Stimulated activated CD4-positive, alpha-beta T cell treated with anti-CD3 and anti-CD28 coated beads, Interleukin-2, amount 100 ng/mL, for 4 hours (primary cell): ENCODE measurements at regions not wholly inside any gene's neighbourhood (a gene's known extent, or its start where the extent isn't known, plus 50 kb on each side); places are given as distances from the start of the nearest gene placed in this dataset.

ENCODE experiments used
- DNase-seq: peaks from one replicate; pipeline ENCODE4 v3.0.0-alpha.2; 2020; ENCODE audit warnings: low read depth

DNA sequence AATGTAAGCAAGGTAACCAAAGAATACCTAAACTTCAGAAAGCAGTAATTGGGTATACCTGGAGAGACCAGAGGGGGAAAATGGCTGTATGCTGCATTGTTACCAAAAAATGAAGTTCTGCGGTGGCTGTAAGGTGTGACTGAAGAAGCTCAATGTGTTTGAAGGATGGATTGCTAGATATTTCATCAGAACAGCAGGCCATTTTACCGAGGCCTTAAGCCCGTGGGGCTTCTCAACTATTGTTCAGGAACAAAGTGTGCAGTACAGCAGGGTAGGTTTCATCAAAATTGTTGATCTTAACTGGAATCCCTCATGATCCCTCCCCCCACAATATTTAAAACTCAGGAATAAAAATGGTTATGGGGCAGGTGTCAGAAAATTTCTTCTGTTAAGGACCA lies 204.0 kb upstream of the GHITM start:
- no peak for DNase-seq

DNA sequence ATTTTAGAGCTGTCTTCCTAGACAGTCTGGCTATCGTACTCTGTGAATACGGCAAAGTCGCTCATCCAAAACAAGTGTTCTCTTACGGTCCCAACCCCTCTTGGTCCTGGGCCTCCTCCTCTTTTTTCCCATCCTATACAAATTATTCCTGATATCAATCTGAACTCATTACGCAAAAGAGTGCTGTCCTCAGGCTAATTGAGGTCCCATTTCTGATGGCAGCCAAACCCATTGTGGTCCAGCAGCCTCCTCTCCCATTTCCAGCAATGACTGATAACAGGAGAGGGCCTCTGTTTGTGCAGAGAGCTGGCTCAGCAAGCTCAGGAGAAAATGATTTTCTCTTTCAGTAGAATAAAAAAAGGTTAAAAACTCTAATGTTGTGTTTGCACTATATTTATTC lies 203.4 kb upstream of the GHITM start:
- DNase-seq: no peak

GRCh38 chr10:83937161-83937560 lies 202.1 kb upstream of the GHITM start:
- DNase-seq: no peak

DNA sequence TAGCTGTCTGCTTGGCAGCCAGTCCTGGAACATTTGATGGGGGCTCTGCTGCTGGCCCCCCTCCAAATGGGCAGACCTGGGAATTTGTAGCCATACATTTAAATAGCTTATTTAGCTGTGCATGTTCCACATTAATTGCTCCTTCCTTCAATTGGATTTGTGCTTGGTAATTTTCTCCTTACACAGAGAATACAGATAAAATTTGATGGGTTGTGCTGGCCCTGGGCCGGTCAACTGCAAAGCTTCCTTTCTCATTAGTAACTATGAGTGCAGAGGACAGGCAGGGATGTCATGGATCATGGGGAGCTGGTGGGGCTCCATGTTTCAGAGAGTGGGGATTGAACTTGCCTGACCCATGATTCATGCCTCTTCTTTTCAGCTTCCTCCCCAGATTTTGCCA lies 201.5 kb upstream of the GHITM start:
- no peak for DNase-seq

DNA sequence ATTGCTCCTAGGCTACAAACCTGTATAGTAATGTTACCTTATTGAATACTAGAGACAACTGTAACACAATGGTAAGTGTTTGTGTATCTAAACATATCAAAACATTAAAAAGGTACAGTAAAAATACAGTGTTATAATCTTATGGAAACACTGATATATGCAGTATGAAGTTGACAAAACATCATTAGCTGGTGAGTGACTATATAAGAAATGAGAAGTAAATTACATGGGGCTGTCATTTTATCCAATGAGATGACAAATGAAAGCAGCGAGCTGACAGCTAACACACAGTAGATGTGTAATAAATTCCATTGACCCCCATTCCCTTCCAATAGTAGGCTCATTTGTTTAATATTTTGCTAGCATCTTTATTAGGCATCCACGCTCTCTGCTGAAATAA lies 198.1 kb upstream of the GHITM start:
- no peak for DNase-seq

DNA sequence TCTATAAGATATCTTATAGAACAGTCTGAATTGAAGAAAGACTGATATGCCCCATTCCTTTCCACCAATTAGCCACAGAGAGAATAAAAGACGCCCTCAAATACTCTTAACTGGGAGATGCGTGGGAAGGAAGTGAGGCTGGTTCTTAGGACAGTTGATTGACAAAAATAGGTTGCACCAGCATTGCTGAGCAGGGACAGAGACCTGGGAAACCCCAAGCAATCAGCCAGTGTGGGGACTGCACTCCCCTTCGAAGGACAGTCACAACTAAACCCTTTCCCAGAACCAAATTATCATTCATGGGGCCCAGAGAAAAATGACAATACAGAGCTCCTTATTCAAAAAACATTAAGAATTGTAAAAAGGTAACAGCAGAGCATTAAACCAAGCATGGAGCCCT lies 196.9 kb upstream of the GHITM start:
- DNase-seq: no peak

- DNase-seq: no peak
These were observed 196.3 kb upstream of the GHITM start for GRCh38 chr10:83943049-83943448.

- no peak for DNase-seq
These were observed 195.4 kb upstream of the GHITM start for GRCh38 chr10:83943920-83944319.

GRCh38 chr10:83945982-83946718 lies 193.2 kb upstream of the GHITM start:
- no peak for DNase-seq

GRCh38 chr10:83952314-83952713 lies 187.0 kb upstream of the GHITM start:
- no peak for DNase-seq

- DNase-seq: no peak
These were observed 185.7 kb upstream of the GHITM start for GRCh38 chr10:83953589-83953988.

DNA sequence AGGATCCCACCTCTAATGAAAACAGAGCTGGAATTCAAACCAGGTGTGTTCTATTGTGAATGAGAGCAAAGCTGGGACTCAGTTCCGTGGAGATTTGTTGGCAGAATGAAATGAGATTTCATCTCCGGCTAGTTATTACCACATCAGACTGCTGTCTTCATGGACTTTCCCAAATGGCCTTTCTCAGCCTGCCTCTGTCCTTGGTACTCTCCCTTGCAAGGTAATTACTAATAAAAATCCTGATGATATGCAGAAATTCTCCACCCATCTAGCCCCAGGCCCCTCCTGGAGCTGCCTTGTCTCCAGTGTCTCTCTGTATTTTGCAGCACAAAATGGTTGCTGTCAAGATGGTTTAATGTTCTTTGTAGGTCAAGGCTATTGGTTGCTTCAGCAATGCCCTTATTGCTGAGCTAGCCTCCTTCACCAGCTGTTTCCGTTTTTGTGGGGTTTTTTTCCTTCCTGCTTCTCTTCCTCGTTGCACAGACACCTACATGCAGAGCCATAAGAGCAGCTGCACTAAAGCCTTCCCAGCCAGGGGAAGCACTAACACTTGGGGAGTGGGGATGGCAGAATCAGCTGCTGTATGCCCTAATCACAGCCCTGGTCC lies 185.0 kb upstream of the GHITM start:
- no peak for DNase-seq

DNA sequence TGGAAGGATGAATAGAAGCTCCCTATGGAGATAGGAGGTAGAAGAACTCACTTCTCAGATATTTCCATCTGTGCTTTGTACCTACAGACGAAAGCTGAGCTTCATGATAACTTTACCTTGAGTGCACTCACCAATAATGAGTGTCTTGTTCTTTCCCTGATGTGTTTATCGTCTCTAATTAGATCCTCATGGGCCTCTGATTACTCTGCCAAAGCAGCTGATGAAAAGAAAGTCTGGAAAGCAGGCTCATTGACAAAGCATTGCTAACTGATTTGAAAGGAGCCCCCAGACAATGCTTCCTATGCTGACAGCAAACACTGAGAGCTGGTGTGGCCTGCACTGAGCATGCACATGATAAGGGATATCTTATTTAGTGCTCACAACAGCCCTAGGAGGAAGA lies 183.9 kb upstream of the GHITM start:
- DNase-seq: no peak

DNA sequence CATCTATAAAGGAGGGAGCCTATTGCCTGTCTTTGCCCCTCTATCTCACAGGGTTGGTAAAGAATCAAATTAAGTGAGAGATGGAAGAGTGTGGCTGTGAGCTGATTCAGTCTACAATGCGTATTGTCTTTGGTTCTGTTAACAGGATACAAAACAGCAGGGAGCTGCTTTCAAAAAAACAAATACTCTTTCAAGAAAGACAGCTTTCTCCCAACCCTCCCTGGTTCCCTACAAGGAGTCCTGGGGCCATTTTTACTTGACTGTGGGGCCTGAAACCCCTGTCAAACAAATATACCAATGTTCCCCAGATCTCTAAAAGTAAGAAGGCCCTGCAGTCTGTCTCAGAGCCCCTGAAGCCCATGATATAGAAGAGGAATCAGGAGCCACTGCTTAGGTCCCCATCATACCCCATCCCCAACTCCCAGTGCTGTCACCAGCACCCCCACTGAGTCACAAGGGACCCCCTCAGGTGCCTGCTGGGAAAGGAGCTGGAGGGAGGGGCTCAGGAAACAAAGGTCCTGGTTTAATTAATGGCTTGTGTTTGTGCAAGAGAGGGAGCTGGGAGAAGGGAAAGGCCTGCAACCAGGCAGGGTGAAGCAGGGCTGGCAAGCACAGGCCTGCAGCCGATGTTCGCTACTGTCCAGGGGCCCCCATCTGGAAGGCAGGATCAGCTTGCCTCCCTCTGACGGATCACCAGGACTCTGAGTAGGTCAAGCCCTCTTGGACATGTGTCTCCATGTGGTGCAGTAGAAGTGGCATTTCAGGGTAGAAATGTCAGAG lies 182.0 kb upstream of the GHITM start:
- no peak for DNase-seq

GRCh38 chr10:83959328-83959727 lies 180.0 kb upstream of the GHITM start:
- DNase-seq: no peak

DNA sequence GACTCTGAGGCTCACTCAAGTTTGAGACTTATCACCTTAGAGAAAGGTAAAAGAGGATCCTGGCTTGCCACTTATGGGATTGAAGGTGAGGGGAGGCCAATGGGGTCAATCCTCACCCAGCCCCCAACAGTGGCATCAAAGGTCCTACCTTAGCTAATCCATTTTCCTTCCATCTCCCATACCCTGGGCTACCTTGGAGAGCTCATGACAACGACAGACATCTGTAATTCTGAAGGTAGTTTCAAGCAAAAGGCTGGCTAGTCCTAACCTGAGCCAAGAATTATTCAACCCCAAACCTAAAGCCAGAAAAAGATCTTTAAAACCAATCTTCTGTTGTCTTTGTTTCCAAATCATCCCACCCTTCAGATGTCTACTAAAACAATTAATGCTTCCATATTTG lies 179.2 kb upstream of the GHITM start:
- no peak for DNase-seq

DNA sequence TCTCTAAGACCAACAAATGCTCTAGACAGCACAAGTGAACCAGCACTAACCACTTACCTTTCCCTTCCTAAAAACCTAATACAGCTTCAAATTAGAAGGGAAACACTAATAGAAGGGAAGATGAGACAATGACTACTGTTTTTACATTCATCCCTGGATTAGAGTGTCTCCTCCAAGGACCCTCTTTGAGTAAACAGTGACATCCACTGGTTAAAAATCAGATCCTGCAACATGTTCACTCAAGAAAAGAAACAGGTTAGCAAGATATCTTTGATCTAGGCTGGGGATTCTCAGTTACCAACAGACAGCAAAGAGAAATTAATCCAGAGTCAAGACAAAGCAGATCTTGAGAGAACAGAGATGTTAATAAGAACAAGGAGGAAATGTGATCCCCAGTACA lies 177.7 kb upstream of the GHITM start:
- no peak for DNase-seq

GRCh38 chr10:83963446-83963845 lies 175.9 kb upstream of the GHITM start:
- no peak for DNase-seq

DNA sequence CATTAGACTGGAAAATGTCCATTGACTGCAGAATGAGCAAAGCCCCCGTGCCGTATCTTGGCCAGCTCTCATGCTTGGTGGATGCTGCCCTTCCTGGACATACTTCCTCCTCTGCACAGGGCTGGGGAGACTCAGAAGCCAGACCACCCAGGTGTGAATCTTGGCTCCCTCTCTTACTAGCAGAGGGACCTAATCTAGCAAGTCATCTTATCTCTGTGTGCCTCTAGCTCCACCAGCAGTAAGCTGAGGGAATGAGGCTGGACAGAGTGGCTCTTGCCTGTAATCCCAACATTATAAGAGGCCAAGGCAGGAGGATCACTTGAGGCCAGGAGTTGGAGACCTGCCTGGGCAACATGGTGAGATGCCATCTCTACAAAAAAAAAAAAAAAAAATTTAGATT lies 173.8 kb upstream of the GHITM start:
- no peak for DNase-seq

DNA sequence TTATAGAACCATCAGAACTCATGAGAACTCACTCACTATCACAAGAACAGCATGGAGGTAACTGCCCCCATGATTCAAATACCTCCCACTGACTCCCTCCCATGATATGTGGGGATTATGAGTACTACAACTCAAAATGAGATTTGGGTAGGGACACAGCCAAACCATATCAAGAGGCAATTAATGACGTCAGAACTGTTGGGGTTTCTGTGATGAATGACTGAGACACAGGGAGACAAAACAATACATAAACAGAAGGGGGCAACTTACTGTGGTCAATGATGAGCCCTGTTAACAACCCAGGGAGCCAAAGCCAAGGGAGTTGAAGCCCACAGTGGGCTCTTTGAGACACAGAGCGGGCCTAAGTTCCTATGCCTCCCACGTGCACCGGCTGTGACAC lies 171.3 kb upstream of the GHITM start:
- DNase-seq: no peak

GRCh38 chr10:83978681-83979383 lies 160.5 kb upstream of the GHITM start:
- DNase-seq: no peak

GRCh38 chr10:83982812-83983211 lies 156.5 kb upstream of the GHITM start:
- no peak for DNase-seq
